ENCODE measurements at regions not wholly inside any gene's neighbourhood (a gene's known extent, or its start where the extent isn't known, plus 50 kb on each side); places are given as distances from the start of the nearest gene placed in this dataset.

DNA sequence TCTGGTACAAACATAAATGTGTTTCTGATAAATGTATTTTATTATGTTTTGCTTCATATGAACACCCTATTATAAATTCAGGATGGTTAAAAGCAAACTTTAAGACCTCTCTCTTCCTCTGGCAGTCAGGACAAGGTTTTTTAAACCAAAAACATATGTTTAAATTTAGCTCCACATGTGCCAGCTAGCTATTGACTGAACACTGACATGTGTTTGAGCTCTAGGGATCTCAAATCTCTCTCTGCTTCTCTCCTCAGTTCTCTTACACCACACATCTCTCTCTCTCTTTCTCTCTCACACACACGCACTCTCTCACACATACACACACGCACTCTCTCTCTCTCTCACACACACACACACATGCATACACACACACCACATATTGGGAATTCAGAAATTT is 150.1 kb upstream of the RFX3 start:
- peak overlapping the region; percentile 47; the same call in 1 of the 2 replicates for H3K27ac ChIP-seq
- TF ChIP-seq, protein P1, sequence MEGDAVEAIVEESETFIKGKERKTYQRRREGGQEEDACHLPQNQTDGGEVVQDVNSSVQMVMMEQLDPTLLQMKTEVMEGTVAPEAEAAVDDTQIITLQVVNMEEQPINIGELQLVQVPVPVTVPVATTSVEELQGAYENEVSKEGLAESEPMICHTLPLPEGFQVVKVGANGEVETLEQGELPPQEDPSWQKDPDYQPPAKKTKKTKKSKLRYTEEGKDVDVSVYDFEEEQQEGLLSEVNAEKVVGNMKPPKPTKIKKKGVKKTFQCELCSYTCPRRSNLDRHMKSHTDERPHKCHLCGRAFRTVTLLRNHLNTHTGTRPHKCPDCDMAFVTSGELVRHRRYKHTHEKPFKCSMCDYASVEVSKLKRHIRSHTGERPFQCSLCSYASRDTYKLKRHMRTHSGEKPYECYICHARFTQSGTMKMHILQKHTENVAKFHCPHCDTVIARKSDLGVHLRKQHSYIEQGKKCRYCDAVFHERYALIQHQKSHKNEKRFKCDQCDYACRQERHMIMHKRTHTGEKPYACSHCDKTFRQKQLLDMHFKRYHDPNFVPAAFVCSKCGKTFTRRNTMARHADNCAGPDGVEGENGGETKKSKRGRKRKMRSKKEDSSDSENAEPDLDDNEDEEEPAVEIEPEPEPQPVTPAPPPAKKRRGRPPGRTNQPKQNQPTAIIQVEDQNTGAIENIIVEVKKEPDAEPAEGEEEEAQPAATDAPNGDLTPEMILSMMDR (conservative IDR thresholded peaks at IDR 0.05), result no peak

DNA sequence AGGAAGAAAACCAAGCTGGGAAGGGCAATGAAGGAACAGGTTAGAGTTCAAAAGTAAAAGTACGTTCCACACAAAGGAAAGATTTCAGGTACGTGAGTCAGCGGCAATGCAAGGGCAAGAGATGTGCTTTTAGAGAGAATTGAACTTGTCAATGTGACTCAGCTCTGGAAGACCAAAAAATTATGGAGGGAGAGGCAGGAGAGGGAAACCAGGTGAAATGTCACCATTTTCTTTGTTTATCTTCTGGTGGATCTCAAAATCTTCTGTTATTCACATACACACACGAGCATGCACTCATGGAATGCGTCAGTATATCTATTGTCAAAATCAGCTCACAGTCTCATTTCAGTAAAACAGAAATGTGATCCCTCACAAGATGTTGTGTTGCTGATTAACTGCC is 148.8 kb upstream of the RFX3 start:
- no peak overlapping the region for H3K27ac ChIP-seq
- TF ChIP-seq, protein P1 (conservative IDR thresholded peaks at IDR 0.05), result no peak

DNA sequence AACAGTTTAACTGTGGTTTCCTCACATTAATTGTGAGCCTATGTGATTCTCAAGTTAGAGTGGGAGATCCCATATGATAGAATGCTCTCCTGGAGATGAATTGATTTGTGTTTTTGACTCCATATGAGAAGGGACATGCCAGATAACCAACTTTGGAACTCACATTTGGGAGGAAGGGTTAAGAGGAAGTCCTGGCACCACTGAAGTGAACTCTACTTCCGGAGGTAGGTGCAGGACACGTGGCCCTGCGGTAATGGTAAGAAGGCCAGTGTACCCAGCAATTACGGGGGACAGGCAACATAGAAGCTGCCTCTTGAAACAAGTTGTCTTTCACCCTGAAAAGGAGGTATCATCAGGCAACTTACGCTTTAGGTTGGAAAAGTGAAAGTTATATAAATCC is 146.6 kb upstream of the RFX3 start:
- no peak overlapping the region for H3K27ac ChIP-seq
- TF ChIP-seq, protein P1 (conservative IDR thresholded peaks at IDR 0.05), result no peak

DNA sequence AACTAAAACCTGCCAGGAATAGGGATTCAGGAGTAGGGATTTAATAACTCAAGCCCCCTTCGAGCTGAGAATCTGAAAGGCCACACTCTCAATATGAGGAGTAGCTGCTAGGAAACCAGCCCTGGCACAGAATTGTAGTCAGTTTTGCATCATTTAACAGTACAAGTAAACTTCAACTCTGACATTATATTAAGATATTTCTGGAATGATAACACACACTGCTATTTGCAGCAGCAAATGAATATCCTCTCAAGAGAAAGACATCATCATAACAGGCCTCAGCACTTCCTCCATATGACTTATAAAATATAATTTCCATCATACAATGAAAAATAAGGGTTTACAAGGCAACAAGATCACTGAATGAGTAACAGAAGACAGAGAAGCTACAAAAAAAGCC is 138.2 kb upstream of the RFX3 start:
- TF ChIP-seq, protein P1 (conservative IDR thresholded peaks at IDR 0.05), result no peak

DNA sequence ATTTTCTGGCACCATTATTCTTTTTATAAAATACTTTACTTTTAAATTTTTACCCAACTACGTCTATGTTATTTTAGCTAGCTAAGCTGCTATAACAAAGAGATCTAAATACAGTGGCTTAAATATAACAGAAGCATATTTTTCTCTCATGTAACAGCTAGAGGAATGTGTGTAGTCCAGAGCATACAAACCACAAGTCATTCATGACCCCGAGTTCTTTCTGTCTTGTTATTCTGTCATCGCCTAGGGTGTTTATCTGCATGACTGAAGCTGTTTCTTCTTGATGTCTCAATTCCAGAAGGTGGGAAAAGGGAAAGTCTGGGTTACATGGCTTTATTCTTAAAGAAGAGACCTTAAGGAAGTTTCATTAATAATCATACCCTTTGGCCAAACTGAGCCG is 136.9 kb upstream of the RFX3 start:
- H3K27ac ChIP-seq, result no peak overlapping the region
- TF ChIP-seq, protein P1 (conservative IDR thresholded peaks at IDR 0.05), result no peak

More for the DNA sequence above, 138.2 kb upstream of the RFX3 start:
- no peak overlapping the region for H3K27ac ChIP-seq

DNA sequence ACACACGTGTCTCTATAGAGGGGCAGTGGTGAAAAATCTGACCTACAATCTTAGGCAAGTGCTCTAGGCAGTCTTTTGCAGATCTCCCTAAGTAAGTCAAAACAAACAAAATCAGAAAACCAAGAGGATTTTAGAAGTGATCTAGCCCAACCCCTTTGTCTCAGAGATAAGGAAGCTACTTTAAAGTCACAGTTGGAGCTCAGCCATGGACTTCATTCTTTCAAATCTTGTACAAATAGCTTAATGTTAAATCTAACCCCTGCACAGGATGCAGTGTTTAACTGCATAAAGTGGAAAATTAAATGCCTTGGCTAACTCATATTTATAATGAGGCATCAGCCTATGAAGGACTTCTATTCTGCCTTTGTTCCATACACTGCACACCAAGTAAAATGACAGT is 135.1 kb upstream of the RFX3 start:
- no peak overlapping the region for H3K27ac ChIP-seq
- TF ChIP-seq, protein P1 (conservative IDR thresholded peaks at IDR 0.05), result no peak

DNA sequence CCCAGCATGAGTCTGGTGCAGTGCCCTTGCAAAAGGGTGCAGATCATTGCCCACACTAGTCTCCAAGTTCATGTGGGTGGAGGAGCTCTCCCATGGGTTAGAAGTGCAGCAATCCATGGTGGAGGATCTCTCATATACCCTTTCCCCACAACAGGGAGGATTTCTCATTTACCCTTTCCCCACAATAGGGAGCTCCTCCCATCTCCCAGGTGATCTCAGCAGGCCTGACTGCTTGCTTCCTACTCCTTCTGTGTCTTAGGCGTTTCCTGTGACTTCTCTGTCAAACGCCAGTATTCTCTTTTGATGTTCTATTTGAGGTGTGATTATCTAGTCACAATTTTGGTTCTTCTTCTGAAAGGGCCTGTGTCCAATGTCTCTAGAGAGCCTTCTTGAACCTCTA is 133.8 kb upstream of the RFX3 start:
- TF ChIP-seq, protein P1 (conservative IDR thresholded peaks at IDR 0.05), result no peak
- H3K27ac ChIP-seq, result no peak overlapping the region

DNA sequence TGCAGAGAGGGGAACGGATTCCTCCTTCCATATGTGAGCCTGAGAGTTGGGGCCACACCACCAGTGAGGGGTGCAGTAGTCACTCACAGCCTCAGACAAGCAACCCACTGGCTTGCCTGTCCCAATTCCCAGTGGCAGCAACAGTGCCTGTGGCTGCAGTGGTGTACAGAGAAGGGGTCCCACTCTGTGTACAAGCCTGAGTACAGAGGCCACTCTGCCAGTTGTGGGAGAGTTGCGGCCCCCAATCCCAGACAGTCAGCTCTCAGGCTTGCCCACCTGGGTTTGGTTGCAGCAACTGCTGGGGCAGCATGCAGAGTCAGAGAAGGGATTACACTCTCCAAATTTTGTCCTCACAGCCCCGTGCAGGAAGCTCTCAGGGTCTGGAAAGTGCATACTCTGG is 133.2 kb upstream of the RFX3 start:
- TF ChIP-seq, protein P1 (conservative IDR thresholded peaks at IDR 0.05), result no peak
- no peak overlapping the region for H3K27ac ChIP-seq

All from VCaP (cell line).